WERI-Rb-1 (cell line): ENCODE measurements at regions not wholly inside any gene's neighbourhood (a gene's known extent, or its start where the extent isn't known, plus 50 kb on each side); places are given as distances from the start of the nearest gene placed in this dataset.

Source experiments
- DNase-seq: peaks from one replicate; pipeline ENCODE4 v3.0.0-alpha.2; 2020
- H3K27ac ChIP-seq: fragments of 250-450 bp; sonication (Bioruptor Pico); 2 replicates; pipeline ENCODE4 v1.5.1; 2020; ENCODE audit warnings: mild to moderate bottlenecking, moderate library complexity
- H3K27me3 ChIP-seq: fragments of 250-450 bp; sonication (Bioruptor Pico); 2 replicates; pipeline ENCODE4 v1.5.1; 2021; ENCODE audit warnings: mild to moderate bottlenecking, low read depth, moderate library complexity; ENCODE audit not compliant: insufficient read depth, severe bottlenecking
- H3K36me3 ChIP-seq: fragments of 250-450 bp; sonication (Bioruptor Pico); 2 replicates; pipeline ENCODE4 v1.5.1; 2020; ENCODE audit warnings: mild to moderate bottlenecking, moderate library complexity
- H3K4me3 ChIP-seq: 2 replicates; pipeline ENCODE4 v1.5.1; 2011; ENCODE audit warnings: low read depth, mild to moderate bottlenecking, control low read depth, low read length
- H3K9me3 ChIP-seq: fragments of 250-450 bp; sonication (Bioruptor Pico); 2 replicates; pipeline ENCODE4 v1.5.1; 2021; ENCODE audit warnings: mild to moderate bottlenecking, moderate library complexity; ENCODE audit not compliant: severe bottlenecking
- CTCF ChIP-seq: IDR thresholded peaks from 2 replicates; pipeline ENCODE4 v1.5.1; 2011; ENCODE audit warnings: low read depth, mild to moderate bottlenecking, control low read depth, inconsistent platforms, low read length

GRCh38 chr17:49904893-49905292, 57.0 kb upstream of the TAC4 start:
- Histone ChIP-seq H3K36me3 (no peaks in the 10 kb centered on the region), H3K27me3 (no peaks in the 10 kb centered on the region), H3K27ac (no peak overlapping the region), H3K9me3 (no peaks in the 10 kb centered on the region), H3K4me3 (no peak overlapping the region)
- DNase-seq: no peak
- TF ChIP-seq CTCF: no peak

GRCh38 chr17:49906531-49907136, 58.8 kb upstream of the TAC4 start:
- Histone ChIP-seq H3K27me3 (no peaks in the 10 kb centered on the region), H3K27ac (no peak overlapping the region), H3K9me3 (no peaks in the 10 kb centered on the region), H3K36me3 (no peaks in the 10 kb centered on the region), H3K4me3 (no peak overlapping the region)
- TF ChIP-seq CTCF: no peak
- DNase-seq: no peak

GRCh38 chr17:49907279-49907678, 59.4 kb upstream of the TAC4 start:
- no peak for DNase-seq
- no peaks in the 10 kb centered on the region for H3K27me3 ChIP-seq
- no peak for TF ChIP-seq CTCF

GRCh38 chr17:49908782-49909714, 59.9 kb upstream of the DLX4 start:
- Histone ChIP-seq H3K4me3 (no peak overlapping the region), H3K27ac (no peak overlapping the region), H3K27me3 (no peaks in the 10 kb centered on the region), H3K9me3 (no peaks in the 10 kb centered on the region), H3K36me3 (no peaks in the 10 kb centered on the region)
- TF ChIP-seq CTCF: no peak
- no peak for DNase-seq

More at GRCh38 chr17:49907279-49907678, 59.4 kb upstream of the TAC4 start:
- H3K36me3 ChIP-seq: no peaks in the 10 kb centered on the region
- H3K9me3 ChIP-seq: no peaks in the 10 kb centered on the region
- no peak overlapping the region for H3K4me3 ChIP-seq
- H3K27ac ChIP-seq: no peak overlapping the region

- DNase-seq: no peak
- Histone ChIP-seq H3K27ac (no peak overlapping the region), H3K9me3 (no peaks in the 10 kb centered on the region), H3K36me3 (no peaks in the 10 kb centered on the region), H3K27me3 (no peaks in the 10 kb centered on the region), H3K4me3 (no peak overlapping the region)
- TF ChIP-seq CTCF: 0 out of 2 replicates have a peak, but pooled peaks have one; percentile 3
These were observed 58.7 kb upstream of the DLX4 start for GRCh38 chr17:49910094-49910857.
